ENCODE measurements at regions not wholly inside any gene's neighbourhood (a gene's known extent, or its start where the extent isn't known, plus 50 kb on each side); places are given as distances from the start of the nearest gene placed in this dataset.

DNA sequence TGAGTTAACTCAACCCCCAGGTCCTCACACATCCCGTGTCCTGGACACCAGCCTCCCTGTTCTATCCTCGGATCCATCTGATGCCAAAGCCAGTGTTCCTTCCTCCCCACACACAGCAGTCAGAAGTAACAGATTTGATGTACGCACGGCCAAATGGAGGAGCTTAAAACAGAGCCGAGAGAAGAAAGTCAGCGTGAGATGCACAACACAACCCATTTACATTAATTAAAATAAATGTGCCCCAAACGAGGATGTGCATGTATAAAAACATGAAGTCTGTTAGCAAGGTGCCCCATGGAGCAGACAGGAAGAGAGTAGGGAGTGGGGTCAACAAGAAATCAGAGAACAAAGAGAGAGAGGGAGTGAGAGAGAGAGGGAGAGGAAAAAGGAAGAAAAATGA lies 191.2 kb downstream of the HAUS1 start:
- H3K27ac ChIP-seq = no peak overlapping the region
- WGBS, 2 experiments (ENCODE audit: low coverage in 1 of 2, low lambda C conversion rate in 2 of 2, missing lambda C conversion rate in 2 of 2) = 52 to 55% methylated on average over 7 of the region's 7 CpGs
- H3K4me3 ChIP-seq = no peak overlapping the region
- no peaks in the 10 kb centered on the region for H3K4me1 ChIP-seq (ENCODE audit: insufficient read depth)
- no peaks in the 10 kb centered on the region for H3K79me2 ChIP-seq (ENCODE audit: insufficient read depth)
- in situ Hi-C loops (cut with MboI) = no loop called here
- H3K27me3 ChIP-seq (replicated peaks; ENCODE audit: insufficient read depth) = peaks cover 11% of the 10 kb centered on the region
- DNase-seq = no peak
- TF ChIP-seq EZH2phosphoT487 (IDR thresholded peaks at IDR 0.05; ENCODE audit: insufficient read depth, low read depth) = no peak
- TF ChIP-seq EZH2 (IDR thresholded peaks at IDR 0.05; ENCODE audit: insufficient read depth, poor library complexity, severe bottlenecking) = no peak
- no peak overlapping the region for H3K4me2 ChIP-seq (ENCODE audit: unreplicated experiment)
- no peaks in the 10 kb centered on the region for H3K9me3 ChIP-seq (ENCODE audit: low read depth)
- H4K20me1 ChIP-seq (ENCODE audit: insufficient read depth) = no peaks in the 10 kb centered on the region
- no peak overlapping the region for H3K9ac ChIP-seq
- H3K9me2 ChIP-seq (ENCODE audit: insufficient read depth) = no peaks in the 10 kb centered on the region
- H3F3A ChIP-seq (ENCODE audit: insufficient read depth) = no peaks in the 10 kb centered on the region
- H3K36me3 ChIP-seq (ENCODE audit: low read depth) = no peaks in the 10 kb centered on the region
- H2AFZ ChIP-seq = no peak overlapping the region

GRCh38 chr18:46296656-46297055 lies 192.5 kb downstream of the HAUS1 start:
- no peak overlapping the region for H2AFZ ChIP-seq
- peaks cover 22% of the 10 kb centered on the region for H3K27me3 ChIP-seq (replicated peaks; ENCODE audit: insufficient read depth)
- no peaks in the 10 kb centered on the region for H3F3A ChIP-seq (ENCODE audit: insufficient read depth)
- in situ Hi-C loops (cut with MboI) = no loop called here
- TF ChIP-seq EZH2 (IDR thresholded peaks at IDR 0.05; ENCODE audit: insufficient read depth, poor library complexity, severe bottlenecking) (no peak), EZH2phosphoT487 (IDR thresholded peaks at IDR 0.05; ENCODE audit: insufficient read depth, low read depth) (no peak)
- no peak overlapping the region for H3K4me2 ChIP-seq (ENCODE audit: unreplicated experiment)
- no peak overlapping the region for H3K9ac ChIP-seq
- no peak overlapping the region for H3K27ac ChIP-seq
- no peaks in the 10 kb centered on the region for H4K20me1 ChIP-seq (ENCODE audit: insufficient read depth)
- no peak for DNase-seq
- H3K9me2 ChIP-seq (ENCODE audit: insufficient read depth) = no peaks in the 10 kb centered on the region
- H3K9me3 ChIP-seq (ENCODE audit: low read depth) = no peaks in the 10 kb centered on the region
- no peak overlapping the region for H3K4me3 ChIP-seq
- no peaks in the 10 kb centered on the region for H3K79me2 ChIP-seq (ENCODE audit: insufficient read depth)
- no peaks in the 10 kb centered on the region for H3K36me3 ChIP-seq (ENCODE audit: low read depth)
- 59 to 69% methylated on average over 4 of the region's 4 CpGs for WGBS, 2 experiments (ENCODE audit: low coverage in 1 of 2, low lambda C conversion rate in 2 of 2, missing lambda C conversion rate in 2 of 2)
- no peaks in the 10 kb centered on the region for H3K4me1 ChIP-seq (ENCODE audit: insufficient read depth)

- no peak overlapping the region for H3K9ac ChIP-seq
- peaks cover 23% of the 10 kb centered on the region for H3K27me3 ChIP-seq (replicated peaks; ENCODE audit: insufficient read depth)
- in situ Hi-C loops (cut with MboI) = no loop called here
- no peak overlapping the region for H2AFZ ChIP-seq
- H3K36me3 ChIP-seq (ENCODE audit: low read depth) = no peaks in the 10 kb centered on the region
- H3K27ac ChIP-seq = no peak overlapping the region
- no peaks in the 10 kb centered on the region for H3K79me2 ChIP-seq (ENCODE audit: insufficient read depth)
- H3K4me3 ChIP-seq = no peak overlapping the region
- H3K9me3 ChIP-seq (ENCODE audit: low read depth) = no peaks in the 10 kb centered on the region
- no peaks in the 10 kb centered on the region for H3K9me2 ChIP-seq (ENCODE audit: insufficient read depth)
- H4K20me1 ChIP-seq (ENCODE audit: insufficient read depth) = no peaks in the 10 kb centered on the region
- H3K4me1 ChIP-seq (ENCODE audit: insufficient read depth) = no peaks in the 10 kb centered on the region
- no peak overlapping the region for H3K4me2 ChIP-seq (ENCODE audit: unreplicated experiment)
- DNase-seq = no peak
- TF ChIP-seq EZH2phosphoT487 (IDR thresholded peaks at IDR 0.05; ENCODE audit: insufficient read depth, low read depth) = no peak
- no peak for TF ChIP-seq EZH2 (IDR thresholded peaks at IDR 0.05; ENCODE audit: insufficient read depth, poor library complexity, severe bottlenecking)
- no peaks in the 10 kb centered on the region for H3F3A ChIP-seq (ENCODE audit: insufficient read depth)
- 29 to 44% methylated on average over 1 of the region's 1 CpG for WGBS, 2 experiments (ENCODE audit: low coverage in 1 of 2, low lambda C conversion rate in 2 of 2, missing lambda C conversion rate in 2 of 2)
Measured at GRCh38 chr18:46297124-46297523, 192.9 kb downstream of the HAUS1 start.

- H3K9me3 ChIP-seq (ENCODE audit: low read depth) = no peaks in the 10 kb centered on the region
- no peak overlapping the region for H3K4me3 ChIP-seq
- TF ChIP-seq EZH2 (IDR thresholded peaks at IDR 0.05; ENCODE audit: insufficient read depth, poor library complexity, severe bottlenecking) (no peak), EZH2phosphoT487 (IDR thresholded peaks at IDR 0.05; ENCODE audit: insufficient read depth, low read depth) (no peak)
- H3K79me2 ChIP-seq (ENCODE audit: insufficient read depth) = no peaks in the 10 kb centered on the region
- H3K9ac ChIP-seq = no peak overlapping the region
- no peaks in the 10 kb centered on the region for H3F3A ChIP-seq (ENCODE audit: insufficient read depth)
- no peaks in the 10 kb centered on the region for H3K4me1 ChIP-seq (ENCODE audit: insufficient read depth)
- no peak overlapping the region for H3K27ac ChIP-seq
- H2AFZ ChIP-seq = no peak overlapping the region
- H3K4me2 ChIP-seq (ENCODE audit: unreplicated experiment) = no peak overlapping the region
- peaks cover 23% of the 10 kb centered on the region for H3K27me3 ChIP-seq (replicated peaks; ENCODE audit: insufficient read depth)
- no peak for DNase-seq
- no peaks in the 10 kb centered on the region for H4K20me1 ChIP-seq (ENCODE audit: insufficient read depth)
- H3K36me3 ChIP-seq (ENCODE audit: low read depth) = no peaks in the 10 kb centered on the region
- in situ Hi-C loops (cut with MboI) = no loop called here
- 59 to 70% methylated on average over 3 of the region's 3 CpGs for WGBS, 2 experiments (ENCODE audit: low coverage in 1 of 2, low lambda C conversion rate in 2 of 2, missing lambda C conversion rate in 2 of 2)
- no peaks in the 10 kb centered on the region for H3K9me2 ChIP-seq (ENCODE audit: insufficient read depth)
Measured at GRCh38 chr18:46297621-46298020, 193.4 kb downstream of the HAUS1 start.

DNA sequence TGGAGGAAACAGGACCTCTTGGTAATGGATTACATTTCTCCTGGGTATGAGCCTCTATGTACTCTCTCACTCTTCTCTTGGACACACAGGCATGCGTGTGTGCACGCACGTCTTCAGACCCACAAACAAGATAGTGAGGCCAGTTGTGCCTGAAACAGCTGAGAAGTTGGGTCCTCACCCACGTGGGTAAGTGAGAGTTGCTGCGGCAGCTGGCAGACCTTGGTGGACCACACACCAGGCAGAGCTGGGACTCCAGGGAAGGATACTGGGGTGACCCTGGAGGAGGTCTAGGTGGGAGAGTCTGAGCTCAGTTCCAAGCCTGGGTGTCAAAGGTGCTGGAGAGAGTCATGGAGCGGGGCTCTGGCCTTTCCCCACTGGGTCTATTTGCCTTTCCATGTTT lies 194.3 kb downstream of the HAUS1 start:
- Histone ChIP-seq H2AFZ (no peak overlapping the region), H3K4me1 (ENCODE audit: insufficient read depth) (no peaks in the 10 kb centered on the region), H3K79me2 (ENCODE audit: insufficient read depth) (no peaks in the 10 kb centered on the region), H3K9ac (no peak overlapping the region), H3K4me3 (no peak overlapping the region), H4K20me1 (ENCODE audit: insufficient read depth) (no peaks in the 10 kb centered on the region), H3K36me3 (ENCODE audit: low read depth) (no peaks in the 10 kb centered on the region), H3K27ac (no peak overlapping the region), H3K4me2 (ENCODE audit: unreplicated experiment) (no peak overlapping the region), H3K9me3 (ENCODE audit: low read depth) (no peaks in the 10 kb centered on the region), H3F3A (ENCODE audit: insufficient read depth) (no peaks in the 10 kb centered on the region), H3K9me2 (ENCODE audit: insufficient read depth) (no peaks in the 10 kb centered on the region), H3K27me3 (replicated peaks; ENCODE audit: insufficient read depth) (peaks cover 27% of the 10 kb centered on the region)
- 52 to 56% methylated on average over 6 of the region's 6 CpGs for whole genome bisulfite sequencing, 2 experiments (ENCODE audit: low coverage in 1 of 2, low lambda C conversion rate in 2 of 2, missing lambda C conversion rate in 2 of 2)
- in situ Hi-C loops (cut with MboI) = no loop called here
- no peak for DNase-seq
- no peak for TF ChIP-seq EZH2 (IDR thresholded peaks at IDR 0.05; ENCODE audit: insufficient read depth, poor library complexity, severe bottlenecking)
- no peak for TF ChIP-seq EZH2phosphoT487 (IDR thresholded peaks at IDR 0.05; ENCODE audit: insufficient read depth, low read depth)
